ENCODE measurements at regions not wholly inside any gene's neighbourhood (a gene's known extent, or its start where the extent isn't known, plus 50 kb on each side); places are given as distances from the start of the nearest gene placed in this dataset.

GRCh38 chr2:226376516-226377180 is 423.0 kb downstream of the IRS1 start:
- no peak for DNase-seq
- Histone ChIP-seq H3K27me3 (no peaks in the 10 kb centered on the region), H3K27ac (peak overlapping the region in 1 of 2 donors; percentile 31), H3K9me3 (no peaks in the 10 kb centered on the region), H3K36me3 (no peaks in the 10 kb centered on the region), H3K4me1 (peaks cover 0 to 23% (median 5%) of the 10 kb centered on the region in 4 donors), H3K4me3 (no peak overlapping the region)
- intact Hi-C loops (cut with DNase I; ENCODE audit: low total_unique reads) = no loop called here
- TF ChIP-seq CTCF (IDR thresholded peaks at IDR 0.05) = no peak

DNA sequence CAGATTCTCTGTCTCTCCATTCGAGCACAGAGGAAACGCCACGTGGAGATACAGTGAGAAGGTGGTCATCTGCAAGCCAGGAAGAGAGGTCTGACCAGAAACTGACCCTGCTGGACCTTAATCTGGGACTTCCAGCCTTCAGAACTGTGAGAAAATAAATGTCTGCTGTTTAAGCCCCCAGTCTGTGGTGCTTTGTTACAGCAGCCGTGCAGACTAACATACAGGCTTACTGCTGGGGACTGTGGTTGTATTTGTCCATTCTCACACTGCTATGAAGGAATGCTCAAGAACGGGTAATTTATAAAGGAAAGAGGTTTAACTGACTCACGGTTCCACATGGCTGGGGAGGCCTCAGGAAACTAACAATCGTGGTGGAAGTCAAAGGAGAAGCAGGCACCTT is 432.7 kb downstream of the IRS1 start:
- no peak for TF ChIP-seq CTCF (IDR thresholded peaks at IDR 0.05)

GRCh38 chr2:226364217-226364616 is 435.4 kb downstream of the IRS1 start:
- Histone ChIP-seq H3K27ac (no peak overlapping the region), H3K27me3 (no peaks in the 10 kb centered on the region), H3K9me3 (no peaks in the 10 kb centered on the region), H3K4me1 (peaks cover 0 to 6% (median 0%) of the 10 kb centered on the region in 4 donors), H3K36me3 (no peaks in the 10 kb centered on the region), H3K4me3 (no peak overlapping the region)
- TF ChIP-seq CTCF (IDR thresholded peaks at IDR 0.05) = no peak
- DNase-seq = no peak
- intact Hi-C loops (cut with DNase I; ENCODE audit: low total_unique reads) = no loop called here

More for the DNA sequence above, 432.7 kb downstream of the IRS1 start:
- H3K27me3 ChIP-seq = no peaks in the 10 kb centered on the region
- DNase-seq = no peak
- H3K4me3 ChIP-seq = no peak overlapping the region
- peaks cover 0 to 6% (median 0%) of the 10 kb centered on the region in 4 donors for H3K4me1 ChIP-seq
- intact Hi-C loops (cut with DNase I; ENCODE audit: low total_unique reads) = no loop called here
- no peak overlapping the region for H3K27ac ChIP-seq
- no peaks in the 10 kb centered on the region for H3K36me3 ChIP-seq
- no peaks in the 10 kb centered on the region for H3K9me3 ChIP-seq

DNA sequence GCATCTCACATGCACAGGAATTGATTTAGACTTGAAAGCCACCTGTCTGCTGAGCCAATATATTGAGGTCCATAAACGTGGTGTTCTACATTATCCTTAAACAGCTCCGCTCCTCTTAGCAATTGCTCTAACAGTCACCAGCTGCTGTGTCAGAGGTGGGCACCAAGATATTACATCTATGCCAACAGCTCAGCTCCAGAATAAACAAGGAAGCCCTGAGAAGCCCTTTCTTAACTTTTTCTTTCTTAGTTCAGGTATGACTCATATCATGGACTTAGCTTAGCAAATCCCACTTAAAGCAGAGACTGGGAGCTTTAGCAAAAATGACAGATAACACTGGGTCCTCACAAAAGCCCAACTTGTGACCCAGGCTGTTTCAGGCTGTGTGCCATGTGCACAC is 436.6 kb downstream of the IRS1 start:
- H3K27ac ChIP-seq = no peak overlapping the region
- H3K4me3 ChIP-seq = no peak overlapping the region
- H3K27me3 ChIP-seq = no peaks in the 10 kb centered on the region
- DNase-seq = no peak
- peaks cover 0 to 6% (median 0%) of the 10 kb centered on the region in 4 donors for H3K4me1 ChIP-seq
- no peaks in the 10 kb centered on the region for H3K9me3 ChIP-seq
- no peak for TF ChIP-seq CTCF (IDR thresholded peaks at IDR 0.05)
- H3K36me3 ChIP-seq = no peaks in the 10 kb centered on the region
- intact Hi-C loops (cut with DNase I; ENCODE audit: low total_unique reads) = no loop called here

DNA sequence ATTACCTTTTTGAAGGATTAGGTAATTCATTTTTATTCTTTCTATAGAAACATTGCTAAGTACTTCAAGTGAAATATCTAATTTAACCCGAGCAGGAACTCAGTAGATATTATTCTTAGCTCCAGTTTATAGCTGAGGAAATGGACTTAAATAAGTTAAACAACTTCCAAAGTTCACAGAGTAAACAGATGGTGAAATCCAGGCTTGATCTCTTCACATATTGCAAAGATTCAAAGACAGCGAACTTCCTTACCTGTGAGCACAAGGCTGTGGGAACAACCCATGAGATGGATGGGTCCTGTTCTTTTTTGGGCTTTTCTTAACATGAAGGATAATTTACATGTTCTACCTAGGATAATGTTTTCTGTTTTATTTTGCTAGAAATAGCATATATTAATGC is 439.0 kb downstream of the IRS1 start:
- intact Hi-C loops (cut with DNase I; ENCODE audit: low total_unique reads) = no loop called here
- Histone ChIP-seq H3K4me3 (no peak overlapping the region), H3K27me3 (no peaks in the 10 kb centered on the region)

More for the DNA sequence above, 439.0 kb downstream of the IRS1 start:
- TF ChIP-seq CTCF (IDR thresholded peaks at IDR 0.05) = no peak
- Histone ChIP-seq H3K4me1 (peaks cover 0 to 6% (median 0%) of the 10 kb centered on the region in 4 donors), H3K36me3 (no peaks in the 10 kb centered on the region), H3K27ac (no peak overlapping the region), H3K9me3 (no peaks in the 10 kb centered on the region)
- DNase-seq = no peak
